Colonic mucosa (tissue), 4 donors: ENCODE measurements at regions not wholly inside any gene's neighbourhood (a gene's known extent, or its start where the extent isn't known, plus 50 kb on each side); places are given as distances from the start of the nearest gene placed in this dataset.

Experiments
- DNase-seq: peaks from one replicate; pipeline ENCODE4 v3.0.0-alpha.2; 2020
- H3K27ac ChIP-seq: fragments of 200-600 bp; one replicate; pipeline ENCODE4 v1.8.0; 2021
- H3K27me3 ChIP-seq: fragments of 200-600 bp; one replicate; pipeline ENCODE4 v1.8.0; 2021
- H3K36me3 ChIP-seq: fragments of 200-600 bp; one replicate; pipeline ENCODE4 v1.8.0; 2021
- H3K4me1 ChIP-seq: fragments of 200-600 bp; one replicate; pipeline ENCODE4 v1.8.0; 2021; ENCODE audit warnings: mild to moderate bottlenecking
- H3K4me3 ChIP-seq: fragments of 200-600 bp; one replicate; pipeline ENCODE4 v1.8.0; 2021
- H3K9ac ChIP-seq, 2 donors: one replicate each; pipeline ENCODE4 v1.7.0; 2013; ENCODE audit warnings: control low read depth in 2 of 2, low read depth in 2 of 2, low read length in 2 of 2
- H3K9me3 ChIP-seq: fragments of 200-600 bp; one replicate; pipeline ENCODE4 v1.8.0; 2021
- intact Hi-C: fragments of 100-400 bp; cut with DNase I; formaldehyde crosslinking; loops from one replicate; pipeline ENCODE4 v1.14.1; 2022
- TF ChIP-seq, protein P1 (sequence below): fragments of 200-600 bp; IDR thresholded peaks from one replicate; pipeline ENCODE4 v1.8.0; 2022; ENCODE audit warnings: antibody characterized with exemption, mild to moderate bottlenecking
- donor health status: healthy.
- donor health status: DM: no; HTN: no; CAD: no.
- donor health status: DM: no; HTN: no; CAD: no.

DNA sequence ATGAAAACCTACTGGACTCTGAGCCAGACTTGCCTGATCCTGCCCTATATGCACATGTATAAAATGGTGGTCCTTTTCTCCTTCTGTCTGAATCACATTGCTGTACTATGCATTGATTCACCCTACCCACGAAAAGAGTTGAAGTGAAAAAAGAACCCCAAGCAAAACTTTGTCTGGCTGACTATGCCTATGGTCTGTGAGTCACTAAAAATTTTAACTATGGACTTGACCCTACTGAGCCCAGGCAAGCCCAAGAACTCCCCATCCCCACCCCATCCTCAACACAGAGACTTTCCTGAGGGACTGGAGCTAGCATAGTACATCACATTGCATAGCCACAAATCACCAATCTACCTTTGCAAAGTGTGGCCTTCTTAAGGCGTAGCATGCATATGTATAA, 116.6 kb upstream of the TENM3 start:
- H3K4me1 ChIP-seq = no peaks in the 10 kb centered on the region
- H3K27ac ChIP-seq = no peak overlapping the region
- no peak for DNase-seq
- TF ChIP-seq, protein P1, sequence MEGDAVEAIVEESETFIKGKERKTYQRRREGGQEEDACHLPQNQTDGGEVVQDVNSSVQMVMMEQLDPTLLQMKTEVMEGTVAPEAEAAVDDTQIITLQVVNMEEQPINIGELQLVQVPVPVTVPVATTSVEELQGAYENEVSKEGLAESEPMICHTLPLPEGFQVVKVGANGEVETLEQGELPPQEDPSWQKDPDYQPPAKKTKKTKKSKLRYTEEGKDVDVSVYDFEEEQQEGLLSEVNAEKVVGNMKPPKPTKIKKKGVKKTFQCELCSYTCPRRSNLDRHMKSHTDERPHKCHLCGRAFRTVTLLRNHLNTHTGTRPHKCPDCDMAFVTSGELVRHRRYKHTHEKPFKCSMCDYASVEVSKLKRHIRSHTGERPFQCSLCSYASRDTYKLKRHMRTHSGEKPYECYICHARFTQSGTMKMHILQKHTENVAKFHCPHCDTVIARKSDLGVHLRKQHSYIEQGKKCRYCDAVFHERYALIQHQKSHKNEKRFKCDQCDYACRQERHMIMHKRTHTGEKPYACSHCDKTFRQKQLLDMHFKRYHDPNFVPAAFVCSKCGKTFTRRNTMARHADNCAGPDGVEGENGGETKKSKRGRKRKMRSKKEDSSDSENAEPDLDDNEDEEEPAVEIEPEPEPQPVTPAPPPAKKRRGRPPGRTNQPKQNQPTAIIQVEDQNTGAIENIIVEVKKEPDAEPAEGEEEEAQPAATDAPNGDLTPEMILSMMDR = no peak
- intact Hi-C loops = no loop called here
- no peaks in the 10 kb centered on the region for H3K36me3 ChIP-seq
- H3K9me3 ChIP-seq = no peaks in the 10 kb centered on the region
- no peak overlapping the region for H3K4me3 ChIP-seq
- H3K9ac ChIP-seq = no peak overlapping the region
- no peaks in the 10 kb centered on the region for H3K27me3 ChIP-seq

DNA sequence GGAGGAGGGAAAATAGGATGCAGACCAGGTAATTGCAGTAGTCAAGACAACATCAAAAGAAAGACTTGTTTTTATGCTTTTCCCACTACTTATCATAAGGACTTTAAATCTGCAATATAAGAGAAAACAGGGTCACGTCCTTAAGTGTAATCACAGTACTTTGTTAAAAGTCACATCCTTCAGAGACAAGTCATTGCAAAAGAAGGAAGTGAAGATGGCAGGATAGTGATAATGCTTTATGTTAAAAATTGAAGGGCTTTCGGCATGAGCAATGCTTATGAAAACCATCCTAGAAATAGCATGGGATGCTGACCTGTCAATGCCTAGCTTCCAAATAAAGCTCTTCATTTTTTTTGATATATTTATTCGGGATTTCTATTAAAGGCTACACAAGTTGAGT, 110.2 kb upstream of the TENM3 start:
- H3K9ac ChIP-seq = no peak overlapping the region

DNA sequence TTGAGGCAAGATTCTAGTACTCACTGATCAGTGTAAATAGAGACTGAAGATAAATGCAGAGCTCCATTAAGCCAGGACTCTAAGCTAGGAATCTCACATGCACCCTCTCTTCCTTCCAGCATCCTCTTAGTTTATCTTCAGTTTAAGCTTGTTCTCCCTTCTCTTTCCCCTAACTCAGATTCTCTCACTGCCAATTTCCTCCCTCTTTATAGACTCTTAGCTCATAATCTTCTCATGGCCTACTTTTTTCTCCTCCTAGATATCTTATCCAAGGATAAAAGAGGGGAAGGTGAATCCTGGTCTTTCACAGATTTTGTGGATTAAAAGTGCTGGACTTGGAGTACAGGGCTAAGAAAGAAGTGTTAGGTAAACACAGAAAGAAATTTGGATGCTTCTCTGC, 108.9 kb upstream of the TENM3 start:
- Histone ChIP-seq H3K9me3 (no peaks in the 10 kb centered on the region), H3K4me1 (no peaks in the 10 kb centered on the region), H3K9ac (no peak overlapping the region), H3K4me3 (no peak overlapping the region), H3K27me3 (no peaks in the 10 kb centered on the region), H3K36me3 (no peaks in the 10 kb centered on the region), H3K27ac (no peak overlapping the region)
- DNase-seq = no peak
- intact Hi-C loops = no loop called here
- TF ChIP-seq, protein P1 = no peak

More for the DNA sequence above, 110.2 kb upstream of the TENM3 start:
- no peak overlapping the region for H3K27ac ChIP-seq
- no peaks in the 10 kb centered on the region for H3K27me3 ChIP-seq
- no peaks in the 10 kb centered on the region for H3K36me3 ChIP-seq
- TF ChIP-seq, protein P1 = no peak
- no peaks in the 10 kb centered on the region for H3K4me1 ChIP-seq
- no peaks in the 10 kb centered on the region for H3K9me3 ChIP-seq
- intact Hi-C loops = no loop called here
- no peak overlapping the region for H3K4me3 ChIP-seq
- no peak for DNase-seq

DNA sequence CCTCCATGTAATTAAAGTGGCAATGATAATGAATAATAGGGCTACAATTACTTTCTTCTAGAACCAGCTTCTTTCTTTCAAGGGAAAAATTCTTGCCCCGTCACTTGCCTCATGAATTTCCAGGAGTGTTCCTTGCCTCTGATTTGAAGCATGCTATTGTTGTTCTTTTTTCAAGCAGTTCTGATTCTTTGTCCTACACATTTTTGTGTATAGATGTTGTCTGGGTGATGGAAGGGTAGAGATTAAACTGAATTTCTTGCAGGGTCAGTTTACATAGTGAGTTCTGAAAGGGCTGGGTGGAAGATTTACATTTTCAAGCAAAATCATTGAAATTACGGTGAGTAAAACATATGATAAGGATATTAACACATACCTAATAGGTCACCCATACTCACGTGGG, 107.0 kb upstream of the TENM3 start:
- Histone ChIP-seq H3K4me1 (no peaks in the 10 kb centered on the region), H3K4me3 (no peak overlapping the region), H3K27ac (no peak overlapping the region), H3K9me3 (no peaks in the 10 kb centered on the region), H3K27me3 (peaks cover 18% of the 10 kb centered on the region), H3K9ac (no peak overlapping the region), H3K36me3 (no peaks in the 10 kb centered on the region)
- no peak for DNase-seq
- TF ChIP-seq, protein P1 = no peak
- intact Hi-C loops = no loop called here

- Histone ChIP-seq H3K4me3 (no peak overlapping the region), H3K9ac (no peak overlapping the region), H3K27ac (no peak overlapping the region), H3K9me3 (no peaks in the 10 kb centered on the region), H3K4me1 (no peaks in the 10 kb centered on the region), H3K27me3 (peaks cover 29% of the 10 kb centered on the region), H3K36me3 (no peaks in the 10 kb centered on the region)
- no peak for DNase-seq
- intact Hi-C loops = no loop called here
- TF ChIP-seq, protein P1 = no peak
These were observed 105.9 kb upstream of the TENM3 start for GRCh38 chr4:182137343-182137742.

DNA sequence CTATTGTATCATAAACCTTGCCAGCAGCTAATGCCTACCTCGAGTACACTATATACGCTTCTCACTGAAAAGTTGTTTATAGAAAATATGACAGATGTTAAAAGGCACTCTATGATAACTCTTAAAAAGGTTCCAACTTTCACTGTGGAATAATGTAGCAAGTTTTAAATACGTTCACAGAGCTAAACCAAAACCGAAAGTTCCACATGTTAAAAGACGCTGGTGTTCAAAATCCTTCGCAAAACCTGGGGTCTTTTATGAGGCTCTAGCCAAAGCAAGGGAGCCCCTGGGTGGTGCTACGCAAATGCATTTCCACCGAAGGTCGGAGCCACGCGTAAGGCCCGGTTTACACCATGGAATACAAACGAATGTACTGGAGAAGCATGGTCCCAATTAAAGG, 103.7 kb upstream of the TENM3 start:
- Histone ChIP-seq H3K9me3 (no peaks in the 10 kb centered on the region), H3K4me3 (no peak overlapping the region), H3K9ac (no peak overlapping the region), H3K4me1 (no peaks in the 10 kb centered on the region), H3K27me3 (peaks cover 50% of the 10 kb centered on the region), H3K36me3 (no peaks in the 10 kb centered on the region), H3K27ac (no peak overlapping the region)
- TF ChIP-seq, protein P1 = no peak
- no peak for DNase-seq
- intact Hi-C loops = no loop called here
